GM19238 (cell line): ENCODE measurements at regions not wholly inside any gene's neighbourhood (a gene's known extent, or its start where the extent isn't known, plus 50 kb on each side); places are given as distances from the start of the nearest gene placed in this dataset.
"Not testable (repeated sequence)": the region's sequence is repeated elsewhere in the genome, so short reads cannot be mapped to it uniquely, and the experiment has no call there.

Source experiments
- DNase-seq: peaks from one replicate; pipeline ENCODE4 v3.0.0; 2011; ENCODE audit warnings: low spot score; ENCODE audit not compliant: insufficient read length

DNA sequence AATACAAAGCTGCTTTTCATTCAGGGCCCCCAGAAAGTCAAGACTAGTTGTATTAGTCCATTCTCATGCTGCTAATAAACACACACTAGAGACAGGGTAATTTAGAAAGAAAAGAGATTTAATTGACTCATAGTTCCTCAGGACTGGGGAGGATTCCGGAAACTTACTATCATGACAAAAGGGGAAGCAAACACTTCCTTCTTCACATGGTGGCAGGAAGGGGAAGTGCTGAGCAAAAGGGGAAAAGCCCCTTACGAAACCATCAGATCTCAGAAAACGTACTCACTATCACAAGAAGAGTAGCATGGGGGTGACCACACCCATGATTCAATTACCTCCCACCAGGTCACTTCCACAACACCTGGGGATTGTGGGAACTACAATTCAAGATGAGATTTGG is 373.8 kb upstream of the FRG1 start:
- DNase-seq = not testable (repeated sequence)

GRCh38 chr4:189579645-189580044 is 361.0 kb upstream of the FRG1 start:
- not testable (repeated sequence) for DNase-seq

GRCh38 chr4:189586908-189587632 is 353.6 kb upstream of the FRG1 start:
- DNase-seq = not testable (repeated sequence)

DNA sequence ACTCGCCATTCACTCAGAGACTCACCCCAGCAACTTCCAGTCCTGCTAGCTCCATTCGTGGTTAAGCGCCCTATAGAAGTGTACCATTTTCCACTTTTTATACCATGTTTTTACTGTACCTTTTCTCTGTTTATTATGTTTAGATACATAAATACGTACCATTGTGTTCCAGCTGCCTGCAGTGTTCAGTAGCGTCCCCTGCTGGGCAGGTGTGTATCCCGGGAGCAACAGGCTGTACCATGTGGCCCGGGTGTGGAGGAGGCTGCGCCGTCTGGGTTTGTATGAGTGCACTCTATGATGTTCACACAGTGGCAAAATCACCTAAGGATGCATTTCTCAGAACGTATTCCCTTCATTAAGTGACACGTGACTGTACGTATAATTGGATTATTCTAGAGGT is 351.5 kb upstream of the FRG1 start:
- not testable (repeated sequence) for DNase-seq

GRCh38 chr4:189592890-189593289 is 347.8 kb upstream of the FRG1 start:
- no peak for DNase-seq

- no peak for DNase-seq
Observed at GRCh38 chr4:189597341-189597740, 343.3 kb upstream of the FRG1 start.

DNA sequence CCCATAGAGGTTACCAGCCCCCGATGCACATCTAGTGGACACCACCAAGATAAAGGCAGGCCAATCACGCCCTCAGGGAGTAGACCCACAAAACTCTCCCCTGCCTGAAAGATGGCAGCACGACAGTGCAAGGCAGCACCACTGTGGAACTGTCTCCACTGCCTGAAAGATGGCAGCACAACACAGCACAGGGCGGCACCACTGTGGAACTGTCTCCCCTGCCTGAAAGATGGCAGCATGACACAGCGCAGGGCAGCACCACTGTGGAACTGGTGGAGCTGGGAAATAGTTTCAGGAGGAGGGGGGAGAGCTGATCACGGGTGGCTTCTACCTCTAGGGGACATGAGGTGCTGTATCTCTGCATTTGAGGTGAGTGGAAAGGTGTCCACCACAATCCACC is 340.4 kb upstream of the FRG1 start:
- DNase-seq = no peak

GRCh38 chr4:189600718-189601435 is 339.8 kb upstream of the FRG1 start:
- no peak for DNase-seq

- not testable (repeated sequence) for DNase-seq
Observed at GRCh38 chr4:189602827-189603226, 337.8 kb upstream of the FRG1 start.

- not testable (repeated sequence) for DNase-seq
Observed at GRCh38 chr4:189610571-189610970, 330.1 kb upstream of the FRG1 start.

DNA sequence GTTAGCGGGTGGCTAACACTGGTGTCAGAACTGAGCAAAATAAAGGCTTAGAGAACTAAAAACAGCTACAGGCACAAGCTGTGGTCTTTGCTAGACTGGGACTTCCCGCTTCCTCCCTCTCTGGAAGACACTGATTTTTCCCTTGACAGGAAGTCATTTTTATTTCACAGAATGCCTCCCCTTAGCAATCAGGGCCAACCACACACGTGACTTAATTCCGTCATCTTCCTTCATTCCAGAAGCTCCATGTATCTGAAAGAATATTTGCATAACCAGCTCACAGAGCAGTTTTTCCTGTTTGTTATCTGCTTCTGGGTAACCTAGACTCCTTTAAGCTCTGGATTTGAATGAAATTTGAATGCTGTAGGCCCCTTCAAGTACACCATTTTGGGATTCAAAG is 327.5 kb upstream of the FRG1 start:
- DNase-seq = no peak

DNA sequence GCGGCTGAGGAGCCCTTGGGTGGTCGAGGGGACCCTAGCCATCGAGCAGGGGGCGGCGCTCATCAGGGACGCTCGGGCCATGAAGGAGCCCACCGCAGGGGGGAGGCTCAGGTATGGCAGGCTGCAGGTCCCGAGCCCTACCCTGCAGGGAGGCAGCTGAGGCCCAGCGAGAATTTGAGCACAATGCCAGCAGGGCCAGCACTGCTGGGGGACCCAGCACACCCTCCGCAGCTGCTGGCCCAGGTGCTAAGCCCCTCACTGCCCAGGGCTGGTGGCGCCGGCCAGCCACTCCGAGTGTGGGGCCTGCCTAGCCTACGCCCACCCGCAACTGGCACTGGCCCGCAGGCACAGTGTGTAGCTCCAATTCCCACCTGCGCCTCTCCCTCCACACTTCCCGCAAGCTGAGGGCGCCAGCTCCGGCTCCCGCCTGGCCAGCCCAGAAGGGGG is 325.4 kb upstream of the FRG1 start:
- DNase-seq = no peak

DNA sequence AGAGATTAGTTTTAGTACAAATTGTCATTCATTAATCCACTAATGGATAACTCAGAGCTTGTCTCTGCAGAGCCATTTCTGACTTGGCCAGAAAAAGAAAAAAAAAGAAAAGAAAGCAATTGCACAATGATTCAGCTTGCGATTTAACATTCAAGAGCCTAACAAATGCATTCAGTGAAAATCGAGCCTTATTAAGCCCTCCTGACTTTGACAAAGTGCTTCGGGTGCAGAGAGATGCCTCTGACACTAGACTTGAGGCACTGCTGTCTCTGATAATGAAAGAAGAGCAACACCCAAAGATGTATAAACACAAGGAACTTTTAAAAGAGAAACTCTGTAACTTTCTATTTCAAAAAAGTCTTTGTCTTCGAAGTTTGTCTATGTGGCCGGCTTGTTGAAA is 322.9 kb upstream of the FRG1 start:
- not testable (repeated sequence) for DNase-seq

DNA sequence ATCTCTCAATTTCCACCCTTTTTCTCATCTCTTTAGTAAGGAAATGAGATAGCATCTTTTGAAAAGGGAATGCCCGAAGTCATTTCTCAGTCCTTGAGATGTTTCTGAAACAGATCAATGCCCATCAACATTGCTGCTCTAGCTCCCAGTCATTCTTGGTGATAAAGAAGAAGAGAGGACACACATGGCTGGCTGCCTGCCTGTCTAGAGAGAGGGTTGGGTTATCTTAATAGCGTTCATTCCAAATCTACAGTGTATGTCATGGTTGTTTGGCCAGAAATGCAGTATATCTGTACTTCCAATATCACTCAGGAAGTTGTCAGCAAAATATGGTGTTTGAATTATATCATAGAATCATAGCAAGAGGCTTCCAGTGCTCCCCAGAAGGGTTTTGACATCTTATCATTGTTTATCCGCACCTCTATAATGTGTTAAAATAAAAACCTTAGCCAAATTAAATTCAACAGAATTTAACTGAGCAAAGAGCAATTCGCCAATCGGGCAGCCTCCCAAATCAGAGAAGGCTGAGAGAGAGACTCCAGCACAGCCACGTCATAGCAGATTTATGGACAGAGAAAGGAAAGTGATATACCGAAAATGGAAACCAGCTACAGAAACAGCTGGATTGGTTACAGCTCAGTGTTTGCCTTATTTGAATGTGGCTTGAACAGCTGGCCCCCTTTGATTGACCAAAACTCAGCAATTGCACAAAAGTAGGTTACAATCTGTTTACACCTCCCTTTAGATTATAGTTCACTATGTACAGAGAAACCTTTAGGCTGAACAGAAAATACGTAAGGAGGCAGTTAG is 321.0 kb upstream of the FRG1 start:
- DNase-seq = not testable (repeated sequence)

DNA sequence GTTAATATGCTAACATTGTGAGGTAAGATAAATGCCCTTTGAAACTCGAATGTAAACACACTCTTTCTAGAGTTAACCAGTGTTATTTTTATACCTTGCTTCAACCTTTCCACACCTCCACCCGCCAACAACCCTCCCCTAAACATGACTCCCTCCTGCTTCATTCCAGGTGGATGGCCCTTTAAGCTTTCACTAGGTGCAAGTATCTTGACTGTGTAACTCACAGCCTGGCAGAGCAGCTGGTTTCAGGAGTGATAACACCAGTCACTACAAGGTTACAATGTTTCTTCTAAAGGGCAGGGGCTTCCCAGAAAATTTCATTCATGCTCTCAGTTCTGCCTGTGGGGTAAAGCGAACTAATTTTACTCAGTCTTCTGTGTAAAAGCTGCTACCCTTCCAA is 318.1 kb upstream of the FRG1 start:
- not testable (repeated sequence) for DNase-seq

GRCh38 chr4:189627041-189627440 is 313.6 kb upstream of the FRG1 start:
- not testable (repeated sequence) for DNase-seq

- not testable (repeated sequence) for DNase-seq
Observed at GRCh38 chr4:189629733-189630132, 310.9 kb upstream of the FRG1 start.

- DNase-seq = not testable (repeated sequence)
Observed at GRCh38 chr4:189630913-189631567, 309.6 kb upstream of the FRG1 start.

DNA sequence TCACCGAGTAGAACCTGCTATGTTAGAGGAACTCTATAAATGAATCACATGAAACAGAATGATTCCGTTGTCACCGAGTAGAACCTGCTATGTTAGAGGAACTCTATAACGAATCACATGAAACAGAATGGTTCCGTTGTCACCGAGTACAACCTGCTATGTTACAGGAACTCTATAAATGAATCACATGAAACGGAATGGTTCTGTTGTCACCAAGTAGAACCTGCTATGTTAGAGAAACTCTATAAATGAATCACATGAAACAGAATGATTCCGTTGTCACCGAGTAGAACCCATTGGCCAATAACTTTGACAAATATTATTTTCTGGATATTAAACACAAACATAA is 309.1 kb upstream of the FRG1 start:
- not testable (repeated sequence) for DNase-seq

DNA sequence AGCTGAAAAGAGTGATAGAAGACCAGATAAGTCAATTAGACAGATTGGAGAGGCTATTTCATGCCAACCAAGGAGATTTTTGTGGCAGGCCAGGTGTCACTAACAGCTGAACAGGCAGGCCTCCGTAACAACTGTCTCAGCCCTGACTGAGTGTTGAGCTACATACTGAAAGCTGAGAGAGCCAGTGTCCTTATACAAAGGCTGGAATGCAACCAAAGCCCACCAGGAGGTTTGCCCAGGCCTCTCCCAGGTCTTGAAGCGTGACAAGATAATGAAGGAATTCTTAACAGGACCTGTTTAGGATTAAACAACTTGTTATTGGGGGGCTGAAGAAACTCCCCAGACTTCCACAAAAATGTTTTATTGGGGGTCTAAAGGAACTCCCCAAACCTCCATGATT is 290.2 kb upstream of the FRG1 start:
- not testable (repeated sequence) for DNase-seq

- not testable (repeated sequence) for DNase-seq
Observed at GRCh38 chr4:189653130-189653653, 287.5 kb upstream of the FRG1 start.
